GM23338 (cell line): ENCODE measurements at regions not wholly inside any gene's neighbourhood (a gene's known extent, or its start where the extent isn't known, plus 50 kb on each side); places are given as distances from the start of the nearest gene placed in this dataset.

Experiments
- ATAC-seq: fragments of 200-7000 bp; cut with Tn5 transposase; 3 replicates; pipeline ENCODE4 v1.9.1; 2020
- DNase-seq: peaks from one replicate; pipeline ENCODE4 v3.0.0-alpha.2; 2015; ENCODE audit warnings: low spot score
- H2AFZ ChIP-seq: fragments of 200-600 bp; sonication (generic); 2 replicates; pipeline ENCODE4 v1.8.0; 2016; ENCODE audit warnings: antibody characterized with exemption, mild to moderate bottlenecking, moderate library complexity
- H3F3A ChIP-seq: fragments of 200-600 bp; sonication (generic); replicated peaks from 2 replicates; pipeline ENCODE4 v1.8.0; 2017; ENCODE audit warnings: antibody characterized with exemption, mixed run types, low read depth
- H3K27ac ChIP-seq: fragments of 200-600 bp; sonication (generic); 2 replicates; pipeline ENCODE4 v1.6.1; 2016; ENCODE audit warnings: low read depth
- H3K27me3 ChIP-seq: fragments of 200-600 bp; sonication (generic); 2 replicates; pipeline ENCODE4 v1.8.0; 2016; ENCODE audit warnings: mild to moderate bottlenecking, mixed run types, moderate library complexity; ENCODE audit not compliant: insufficient read depth
- H3K36me3 ChIP-seq: fragments of 200-600 bp; sonication (generic); 2 replicates; pipeline ENCODE4 v1.8.0; 2016; ENCODE audit warnings: mild to moderate bottlenecking; ENCODE audit not compliant: insufficient read depth
- H3K4me1 ChIP-seq: fragments of 200-600 bp; sonication (generic); 2 replicates; pipeline ENCODE4 v1.8.0; 2016; ENCODE audit warnings: mild to moderate bottlenecking, moderate library complexity; ENCODE audit not compliant: insufficient read depth
- H3K4me2 ChIP-seq: fragments of 200-600 bp; sonication (generic); 2 replicates; pipeline ENCODE4 v1.7.1; 2017; ENCODE audit warnings: mixed run types
- H3K4me3 ChIP-seq: fragments of 200-600 bp; sonication (generic); 2 replicates; pipeline ENCODE4 v1.6.1; 2016; ENCODE audit warnings: mixed run types
- H3K79me2 ChIP-seq: fragments of 200-600 bp; sonication (generic); replicated peaks from 2 replicates; pipeline ENCODE4 v1.8.0; 2017; ENCODE audit warnings: mild to moderate bottlenecking; ENCODE audit not compliant: insufficient read depth
- H3K9me2 ChIP-seq: fragments of 200-600 bp; sonication (generic); 2 replicates; pipeline ENCODE4 v1.8.0; 2017; ENCODE audit not compliant: insufficient read depth
- H4K20me1 ChIP-seq: fragments of 200-600 bp; sonication (generic); replicated peaks from 2 replicates; pipeline ENCODE4 v1.8.0; 2017; ENCODE audit warnings: mild to moderate bottlenecking; ENCODE audit not compliant: insufficient read depth
- H3K27ac Mint-ChIP-seq: 2 replicates; pipeline ENCODE4 v1.8.0; 2020; ENCODE audit warnings: inconsistent platforms, mild to moderate bottlenecking, moderate library complexity, mixed read lengths
- H3K27me3 Mint-ChIP-seq: 3 replicates; pipeline ENCODE4 v1.8.0; 2022; ENCODE audit warnings: low read depth, mild to moderate bottlenecking, moderate library complexity, mixed read lengths, inconsistent platforms; ENCODE audit not compliant: insufficient read depth, poor library complexity
- H3K36me3 Mint-ChIP-seq: 3 replicates; pipeline ENCODE4 v1.8.0; 2021; ENCODE audit warnings: low read depth, mild to moderate bottlenecking, inconsistent platforms, moderate library complexity, mixed read lengths
- H3K4me1 Mint-ChIP-seq: 3 replicates; pipeline ENCODE4 v1.8.0; 2020; ENCODE audit warnings: mild to moderate bottlenecking, inconsistent platforms, mixed read lengths
- H3K4me3 Mint-ChIP-seq: 3 replicates; pipeline ENCODE4 v1.8.0; 2021; ENCODE audit warnings: moderate library complexity, mild to moderate bottlenecking, inconsistent platforms, mixed read lengths
- H3K9me3 Mint-ChIP-seq: 3 replicates; pipeline ENCODE4 v1.8.0; 2020; ENCODE audit warnings: moderate library complexity, mild to moderate bottlenecking, inconsistent platforms, mixed read lengths
- CREB1 ChIP-seq: fragments of 250-450 bp; sonication (Bioruptor Pico); IDR thresholded peaks from 2 replicates; pipeline ENCODE4 v1.5.0; 2020; ENCODE audit warnings: low read depth, mild to moderate bottlenecking, moderate library complexity
- EZH2 ChIP-seq: fragments of 200-600 bp; sonication (generic); IDR thresholded peaks from one replicate; pipeline ENCODE4 v1.8.0; 2017; ENCODE audit warnings: antibody characterized with exemption, mild to moderate bottlenecking, low read depth; ENCODE audit not compliant: unreplicated experiment
- EZH2phosphoT487 ChIP-seq: fragments of 200-600 bp; sonication (generic); IDR thresholded peaks from one replicate; pipeline ENCODE4 v1.8.1; 2018; ENCODE audit warnings: antibody characterized with exemption; ENCODE audit not compliant: unreplicated experiment
- JUNB ChIP-seq: IDR thresholded peaks from one replicate; pipeline ENCODE4 v1.6.1; 2016; ENCODE audit warnings: antibody characterized with exemption; ENCODE audit not compliant: unreplicated experiment
- NANOG ChIP-seq: IDR thresholded peaks from 2 replicates; pipeline ENCODE4 v1.6.1; 2016; ENCODE audit warnings: antibody characterized with exemption, borderline replicate concordance
- POLR2AphosphoS5 ChIP-seq: IDR thresholded peaks from 2 replicates; pipeline ENCODE4 v1.6.1; 2016; ENCODE audit warnings: antibody characterized with exemption, low read depth
- STAT1 ChIP-seq: IDR thresholded peaks from one replicate; pipeline ENCODE4 v1.6.1; 2016; ENCODE audit warnings: antibody characterized with exemption; ENCODE audit not compliant: unreplicated experiment
- ZNF114 ChIP-seq: fragments of 250-450 bp; sonication (Bioruptor Pico); IDR thresholded peaks from 2 replicates; pipeline ENCODE4 v1.5.0; 2020; ENCODE audit warnings: mild to moderate bottlenecking, moderate library complexity
- ZNF331 ChIP-seq: fragments of 250-450 bp; sonication (Bioruptor Pico); IDR thresholded peaks from 2 replicates; pipeline ENCODE4 v1.5.0; 2020; ENCODE audit warnings: low read depth, mild to moderate bottlenecking, moderate library complexity
- TF ChIP-seq, protein P1 (sequence below): IDR thresholded peaks from one replicate; pipeline ENCODE4 v1.6.1; 2018; ENCODE audit warnings: antibody characterized with exemption; ENCODE audit not compliant: unreplicated experiment
- TF ChIP-seq, protein P2 (sequence below), 2 experiments: fragments of 200-600 bp in 1 of 2; sonication (generic) in 1 of 2; conservative IDR thresholded peaks; 2 replicates each; pipeline versions ENCODE4 v1.5.1 to v1.6.1; 2016 to 2017; ENCODE audit warnings: antibody characterized with exemption in 2 of 2, low read depth in 2 of 2, mild to moderate bottlenecking in 2 of 2, moderate library complexity in 1 of 2
- TF ChIP-seq, protein P3 (sequence below): IDR thresholded peaks from 2 replicates; pipeline ENCODE4 v1.6.1; 2016; ENCODE audit warnings: antibody characterized with exemption
- TF ChIP-seq, protein P4 (sequence below): fragments of 250-450 bp; sonication (Bioruptor Pico); IDR thresholded peaks from 2 replicates; pipeline ENCODE4 v1.5.0; 2020; ENCODE audit warnings: mild to moderate bottlenecking, moderate library complexity

DNA sequence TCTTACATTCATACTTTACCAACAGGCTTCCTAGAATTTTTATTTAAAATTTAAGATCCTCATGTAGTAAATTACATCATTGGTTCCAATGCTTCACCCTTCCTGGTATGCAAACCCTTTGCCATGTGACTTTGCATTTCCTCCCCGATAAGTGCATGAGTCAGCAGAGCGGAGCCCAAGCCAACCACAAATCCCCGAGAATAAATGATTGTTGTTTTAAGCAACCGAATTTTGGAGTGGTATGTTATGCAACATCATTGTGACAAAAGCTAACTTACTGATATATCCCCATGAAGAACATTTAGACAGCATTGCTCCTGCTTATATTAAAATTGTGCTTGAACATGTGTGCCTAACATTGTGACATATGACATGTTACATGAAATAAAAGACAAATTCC, 199.4 kb upstream of the DDX53 start:
- 0 out of 2 replicates have a peak, but pooled peaks cover 7% of the 10 kb centered on the region for H3K4me1 ChIP-seq
- H3K4me2 ChIP-seq: no peak overlapping the region
- Mint-ChIP-seq H3K27ac (peak overlapping the region; percentile 92), H3K4me3 (no peak overlapping the region), H3K4me1 (peaks cover 6% of the 10 kb centered on the region; the same call in 2 of the 3 replicates), H3K27me3 (peaks cover 2% of the 10 kb centered on the region), H3K36me3 (no peaks in the 10 kb centered on the region), H3K9me3 (no peaks in the 10 kb centered on the region; the same call in 2 of the 3 replicates)
- no peaks in the 10 kb centered on the region for H3K36me3 ChIP-seq
- ATAC-seq (no peak), DNase-seq (peak; percentile 19)
- H3K79me2 ChIP-seq: no peaks in the 10 kb centered on the region
- H3K9me2 ChIP-seq: no peaks in the 10 kb centered on the region
- TF ChIP-seq, protein P1, sequence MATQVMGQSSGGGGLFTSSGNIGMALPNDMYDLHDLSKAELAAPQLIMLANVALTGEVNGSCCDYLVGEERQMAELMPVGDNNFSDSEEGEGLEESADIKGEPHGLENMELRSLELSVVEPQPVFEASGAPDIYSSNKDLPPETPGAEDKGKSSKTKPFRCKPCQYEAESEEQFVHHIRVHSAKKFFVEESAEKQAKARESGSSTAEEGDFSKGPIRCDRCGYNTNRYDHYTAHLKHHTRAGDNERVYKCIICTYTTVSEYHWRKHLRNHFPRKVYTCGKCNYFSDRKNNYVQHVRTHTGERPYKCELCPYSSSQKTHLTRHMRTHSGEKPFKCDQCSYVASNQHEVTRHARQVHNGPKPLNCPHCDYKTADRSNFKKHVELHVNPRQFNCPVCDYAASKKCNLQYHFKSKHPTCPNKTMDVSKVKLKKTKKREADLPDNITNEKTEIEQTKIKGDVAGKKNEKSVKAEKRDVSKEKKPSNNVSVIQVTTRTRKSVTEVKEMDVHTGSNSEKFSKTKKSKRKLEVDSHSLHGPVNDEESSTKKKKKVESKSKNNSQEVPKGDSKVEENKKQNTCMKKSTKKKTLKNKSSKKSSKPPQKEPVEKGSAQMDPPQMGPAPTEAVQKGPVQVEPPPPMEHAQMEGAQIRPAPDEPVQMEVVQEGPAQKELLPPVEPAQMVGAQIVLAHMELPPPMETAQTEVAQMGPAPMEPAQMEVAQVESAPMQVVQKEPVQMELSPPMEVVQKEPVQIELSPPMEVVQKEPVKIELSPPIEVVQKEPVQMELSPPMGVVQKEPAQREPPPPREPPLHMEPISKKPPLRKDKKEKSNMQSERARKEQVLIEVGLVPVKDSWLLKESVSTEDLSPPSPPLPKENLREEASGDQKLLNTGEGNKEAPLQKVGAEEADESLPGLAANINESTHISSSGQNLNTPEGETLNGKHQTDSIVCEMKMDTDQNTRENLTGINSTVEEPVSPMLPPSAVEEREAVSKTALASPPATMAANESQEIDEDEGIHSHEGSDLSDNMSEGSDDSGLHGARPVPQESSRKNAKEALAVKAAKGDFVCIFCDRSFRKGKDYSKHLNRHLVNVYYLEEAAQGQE: no peak
- TF ChIP-seq JUNB: no peak
- TF ChIP-seq ZNF114: no peak
- TF ChIP-seq POLR2AphosphoS5: no peak
- TF ChIP-seq STAT1: no peak
- TF ChIP-seq, protein P2, sequence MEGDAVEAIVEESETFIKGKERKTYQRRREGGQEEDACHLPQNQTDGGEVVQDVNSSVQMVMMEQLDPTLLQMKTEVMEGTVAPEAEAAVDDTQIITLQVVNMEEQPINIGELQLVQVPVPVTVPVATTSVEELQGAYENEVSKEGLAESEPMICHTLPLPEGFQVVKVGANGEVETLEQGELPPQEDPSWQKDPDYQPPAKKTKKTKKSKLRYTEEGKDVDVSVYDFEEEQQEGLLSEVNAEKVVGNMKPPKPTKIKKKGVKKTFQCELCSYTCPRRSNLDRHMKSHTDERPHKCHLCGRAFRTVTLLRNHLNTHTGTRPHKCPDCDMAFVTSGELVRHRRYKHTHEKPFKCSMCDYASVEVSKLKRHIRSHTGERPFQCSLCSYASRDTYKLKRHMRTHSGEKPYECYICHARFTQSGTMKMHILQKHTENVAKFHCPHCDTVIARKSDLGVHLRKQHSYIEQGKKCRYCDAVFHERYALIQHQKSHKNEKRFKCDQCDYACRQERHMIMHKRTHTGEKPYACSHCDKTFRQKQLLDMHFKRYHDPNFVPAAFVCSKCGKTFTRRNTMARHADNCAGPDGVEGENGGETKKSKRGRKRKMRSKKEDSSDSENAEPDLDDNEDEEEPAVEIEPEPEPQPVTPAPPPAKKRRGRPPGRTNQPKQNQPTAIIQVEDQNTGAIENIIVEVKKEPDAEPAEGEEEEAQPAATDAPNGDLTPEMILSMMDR (conservative IDR thresholded peaks at IDR 0.05; ENCODE audit: low read depth in 2 of 2): no peak
- TF ChIP-seq, protein P3, sequence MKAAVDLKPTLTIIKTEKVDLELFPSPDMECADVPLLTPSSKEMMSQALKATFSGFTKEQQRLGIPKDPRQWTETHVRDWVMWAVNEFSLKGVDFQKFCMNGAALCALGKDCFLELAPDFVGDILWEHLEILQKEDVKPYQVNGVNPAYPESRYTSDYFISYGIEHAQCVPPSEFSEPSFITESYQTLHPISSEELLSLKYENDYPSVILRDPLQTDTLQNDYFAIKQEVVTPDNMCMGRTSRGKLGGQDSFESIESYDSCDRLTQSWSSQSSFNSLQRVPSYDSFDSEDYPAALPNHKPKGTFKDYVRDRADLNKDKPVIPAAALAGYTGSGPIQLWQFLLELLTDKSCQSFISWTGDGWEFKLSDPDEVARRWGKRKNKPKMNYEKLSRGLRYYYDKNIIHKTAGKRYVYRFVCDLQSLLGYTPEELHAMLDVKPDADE: no peak
- TF ChIP-seq CREB1 (CRISPR knock-in tag): no peak
- no peak for TF ChIP-seq NANOG
- TF ChIP-seq, protein P4, sequence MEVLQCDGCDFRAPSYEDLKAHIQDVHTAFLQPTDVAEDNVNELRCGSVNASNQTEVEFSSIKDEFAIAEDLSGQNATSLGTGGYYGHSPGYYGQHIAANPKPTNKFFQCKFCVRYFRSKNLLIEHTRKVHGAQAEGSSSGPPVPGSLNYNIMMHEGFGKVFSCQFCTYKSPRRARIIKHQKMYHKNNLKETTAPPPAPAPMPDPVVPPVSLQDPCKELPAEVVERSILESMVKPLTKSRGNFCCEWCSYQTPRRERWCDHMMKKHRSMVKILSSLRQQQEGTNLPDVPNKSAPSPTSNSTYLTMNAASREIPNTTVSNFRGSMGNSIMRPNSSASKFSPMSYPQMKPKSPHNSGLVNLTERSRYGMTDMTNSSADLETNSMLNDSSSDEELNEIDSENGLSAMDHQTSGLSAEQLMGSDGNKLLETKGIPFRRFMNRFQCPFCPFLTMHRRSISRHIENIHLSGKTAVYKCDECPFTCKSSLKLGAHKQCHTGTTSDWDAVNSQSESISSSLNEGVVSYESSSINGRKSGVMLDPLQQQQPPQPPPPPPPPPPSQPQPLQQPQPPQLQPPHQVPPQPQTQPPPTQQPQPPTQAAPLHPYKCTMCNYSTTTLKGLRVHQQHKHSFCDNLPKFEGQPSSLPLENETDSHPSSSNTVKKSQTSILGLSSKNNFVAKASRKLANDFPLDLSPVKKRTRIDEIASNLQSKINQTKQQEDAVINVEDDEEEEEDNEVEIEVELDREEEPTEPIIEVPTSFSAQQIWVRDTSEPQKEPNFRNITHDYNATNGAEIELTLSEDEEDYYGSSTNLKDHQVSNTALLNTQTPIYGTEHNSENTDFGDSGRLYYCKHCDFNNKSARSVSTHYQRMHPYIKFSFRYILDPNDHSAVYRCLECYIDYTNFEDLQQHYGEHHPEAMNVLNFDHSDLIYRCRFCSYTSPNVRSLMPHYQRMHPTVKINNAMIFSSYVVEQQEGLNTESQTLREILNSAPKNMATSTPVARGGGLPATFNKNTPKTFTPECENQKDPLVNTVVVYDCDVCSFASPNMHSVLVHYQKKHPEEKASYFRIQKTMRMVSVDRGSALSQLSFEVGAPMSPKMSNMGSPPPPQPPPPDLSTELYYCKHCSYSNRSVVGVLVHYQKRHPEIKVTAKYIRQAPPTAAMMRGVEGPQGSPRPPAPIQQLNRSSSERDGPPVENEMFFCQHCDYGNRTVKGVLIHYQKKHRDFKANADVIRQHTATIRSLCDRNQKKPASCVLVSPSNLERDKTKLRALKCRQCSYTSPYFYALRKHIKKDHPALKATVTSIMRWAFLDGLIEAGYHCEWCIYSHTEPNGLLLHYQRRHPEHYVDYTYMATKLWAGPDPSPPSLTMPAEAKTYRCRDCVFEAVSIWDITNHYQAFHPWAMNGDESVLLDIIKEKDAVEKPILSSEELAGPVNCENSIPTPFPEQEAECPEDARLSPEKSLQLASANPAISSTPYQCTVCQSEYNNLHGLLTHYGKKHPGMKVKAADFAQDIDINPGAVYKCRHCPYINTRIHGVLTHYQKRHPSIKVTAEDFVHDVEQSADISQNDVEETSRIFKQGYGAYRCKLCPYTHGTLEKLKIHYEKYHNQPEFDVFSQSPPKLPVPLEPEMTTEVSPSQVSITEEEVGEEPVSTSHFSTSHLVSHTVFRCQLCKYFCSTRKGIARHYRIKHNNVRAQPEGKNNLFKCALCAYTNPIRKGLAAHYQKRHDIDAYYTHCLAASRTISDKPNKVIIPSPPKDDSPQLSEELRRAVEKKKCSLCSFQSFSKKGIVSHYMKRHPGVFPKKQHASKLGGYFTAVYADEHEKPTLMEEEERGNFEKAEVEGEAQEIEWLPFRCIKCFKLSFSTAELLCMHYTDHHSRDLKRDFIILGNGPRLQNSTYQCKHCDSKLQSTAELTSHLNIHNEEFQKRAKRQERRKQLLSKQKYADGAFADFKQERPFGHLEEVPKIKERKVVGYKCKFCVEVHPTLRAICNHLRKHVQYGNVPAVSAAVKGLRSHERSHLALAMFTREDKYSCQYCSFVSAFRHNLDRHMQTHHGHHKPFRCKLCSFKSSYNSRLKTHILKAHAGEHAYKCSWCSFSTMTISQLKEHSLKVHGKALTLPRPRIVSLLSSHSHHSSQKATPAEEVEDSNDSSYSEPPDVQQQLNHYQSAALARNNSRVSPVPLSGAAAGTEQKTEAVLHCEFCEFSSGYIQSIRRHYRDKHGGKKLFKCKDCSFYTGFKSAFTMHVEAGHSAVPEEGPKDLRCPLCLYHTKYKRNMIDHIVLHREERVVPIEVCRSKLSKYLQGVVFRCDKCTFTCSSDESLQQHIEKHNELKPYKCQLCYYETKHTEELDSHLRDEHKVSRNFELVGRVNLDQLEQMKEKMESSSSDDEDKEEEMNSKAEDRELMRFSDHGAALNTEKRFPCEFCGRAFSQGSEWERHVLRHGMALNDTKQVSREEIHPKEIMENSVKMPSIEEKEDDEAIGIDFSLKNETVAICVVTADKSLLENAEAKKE (CRISPR knock-in tag): no peak
- no peak for TF ChIP-seq EZH2
- TF ChIP-seq EZH2phosphoT487: no peak
- no peak for TF ChIP-seq ZNF331
- no peak overlapping the region for H3K27ac ChIP-seq
- no peaks in the 10 kb centered on the region for H4K20me1 ChIP-seq
- H3F3A ChIP-seq: no peaks in the 10 kb centered on the region
- H3K27me3 ChIP-seq: no peaks in the 10 kb centered on the region
- H3K4me3 ChIP-seq: no peak overlapping the region
- H2AFZ ChIP-seq: no peak overlapping the region
